ENCODE measurements at regions not wholly inside any gene's neighbourhood (a gene's known extent, or its start where the extent isn't known, plus 50 kb on each side); places are given as distances from the start of the nearest gene placed in this dataset.

- TF ChIP-seq CTCF (IDR thresholded peaks at IDR 0.05), result no peak
- no peak for TF ChIP-seq EP300 (IDR thresholded peaks at IDR 0.05)
- no peak for TF ChIP-seq POLR2A (IDR thresholded peaks at IDR 0.05)
Observed at GRCh38 chr12:63450816-63451215, 217.5 kb downstream of the DPY19L2 start.
